DND-41 (cell line): ENCODE measurements at regions not wholly inside any gene's neighbourhood (a gene's known extent, or its start where the extent isn't known, plus 50 kb on each side); places are given as distances from the start of the nearest gene placed in this dataset.
A peak's percentile ranks its signal among the peaks of the same experiment; 100 is the strongest.

Experiments
- ATAC-seq: fragments of 200-7000 bp; cut with Tn5 transposase; 3 replicates; pipeline ENCODE4 v1.9.1; 2021; ENCODE audit warnings: low read depth; ENCODE audit not compliant: insufficient read depth
- DNase-seq: peaks from one replicate; pipeline ENCODE4 v3.0.0-alpha.2; 2020
- H2AFZ ChIP-seq: 2 replicates; pipeline ENCODE4 v1.6.0; 2012; ENCODE audit warnings: low read depth, low read length
- H3K27ac ChIP-seq: 2 replicates; pipeline ENCODE4 v1.5.1; 2012; ENCODE audit warnings: low read length, inconsistent platforms
- H3K27me3 ChIP-seq: fragments of 200-600 bp; sonication (generic); 2 replicates; pipeline ENCODE4 v1.6.0; 2012; ENCODE audit warnings: low read length, mild to moderate bottlenecking, inconsistent platforms; ENCODE audit not compliant: insufficient read depth, poor library complexity
- H3K36me3 ChIP-seq: 2 replicates; pipeline ENCODE4 v1.5.1; 2012; ENCODE audit warnings: low read length, inconsistent platforms; ENCODE audit not compliant: insufficient read depth
- H3K4me1 ChIP-seq: 2 replicates; pipeline ENCODE4 v1.5.1; 2012; ENCODE audit warnings: mild to moderate bottlenecking, low read length; ENCODE audit not compliant: insufficient read depth
- H3K4me2 ChIP-seq: 2 replicates; pipeline ENCODE4 v1.6.0; 2012; ENCODE audit warnings: mild to moderate bottlenecking, moderate library complexity, low read length, inconsistent platforms; ENCODE audit not compliant: insufficient read depth
- H3K4me3 ChIP-seq, 2 experiments: fragments of 200-600 bp in 1 of 2; shearing (Covaris generic) in 1 of 2; 2 replicates each; pipeline ENCODE4 v1.5.1; 2012 to 2016; ENCODE audit warnings: inconsistent platforms in 2 of 2, low read length in 2 of 2, mild to moderate bottlenecking in 2 of 2, low read depth in 1 of 2, moderate library complexity in 1 of 2
- H3K79me2 ChIP-seq: 2 replicates; pipeline ENCODE4 v1.6.0; 2012; ENCODE audit warnings: low read length, inconsistent platforms; ENCODE audit not compliant: insufficient read depth
- H3K9ac ChIP-seq: 2 replicates; pipeline ENCODE4 v1.6.0; 2012; ENCODE audit warnings: low read depth, mild to moderate bottlenecking, inconsistent platforms, low read length, moderate library complexity
- H3K9me3 ChIP-seq: 2 replicates; pipeline ENCODE4 v1.5.1; 2012; ENCODE audit warnings: low read length, moderate library complexity, mild to moderate bottlenecking, inconsistent platforms; ENCODE audit not compliant: insufficient read depth, severe bottlenecking
- H4K20me1 ChIP-seq: 2 replicates; pipeline ENCODE4 v1.6.0; 2012; ENCODE audit warnings: low read length; ENCODE audit not compliant: insufficient read depth
- CTCF ChIP-seq: IDR thresholded peaks from 2 replicates; pipeline ENCODE4 v1.5.1; 2012; ENCODE audit warnings: borderline replicate concordance, low read length, moderate library complexity, mild to moderate bottlenecking; ENCODE audit not compliant: poor library complexity, severe bottlenecking; ENCODE audit errors: extremely low read depth
- EZH2 ChIP-seq: IDR thresholded peaks from 3 replicates; pipeline ENCODE4 v1.6.1; 2012; ENCODE audit warnings: borderline replicate concordance, low read depth, mild to moderate bottlenecking, moderate library complexity, low read length, inconsistent platforms; ENCODE audit not compliant: severe bottlenecking

GRCh38 chr10:36383349-36383748, 741.3 kb upstream of the FZD8 start:
- peaks cover 13% of the 10 kb centered on the region for H3K4me1 ChIP-seq
- H3K4me3 ChIP-seq: no peak overlapping the region
- H3K36me3 ChIP-seq: no peaks in the 10 kb centered on the region
- H3K4me2 ChIP-seq: no peak overlapping the region
- H2AFZ ChIP-seq: peak overlapping the region; percentile 53
- no peak overlapping the region for H3K9ac ChIP-seq
- peaks cover 6% of the 10 kb centered on the region for H3K9me3 ChIP-seq
- H4K20me1 ChIP-seq: no peaks in the 10 kb centered on the region
- DNase-seq: no peak
- ATAC-seq: peak; percentile 40; the same call in 2 of the 3 replicates
- no peaks in the 10 kb centered on the region for H3K79me2 ChIP-seq
- H3K27me3 ChIP-seq: no peaks in the 10 kb centered on the region
- H3K27ac ChIP-seq: peak overlapping the region; percentile 53
- no peak for TF ChIP-seq CTCF
- TF ChIP-seq EZH2: no peak

GRCh38 chr10:36381748-36382147, 739.7 kb upstream of the FZD8 start:
- Histone ChIP-seq H2AFZ (no peak overlapping the region), H3K27ac (no peak overlapping the region), H3K4me2 (no peak overlapping the region), H3K36me3 (no peaks in the 10 kb centered on the region), H4K20me1 (no peaks in the 10 kb centered on the region), H3K79me2 (no peaks in the 10 kb centered on the region), H3K9me3 (peaks cover 6% of the 10 kb centered on the region), H3K4me1 (peaks cover 13% of the 10 kb centered on the region), H3K4me3 (no peak overlapping the region), H3K9ac (no peak overlapping the region), H3K27me3 (no peaks in the 10 kb centered on the region)
- ATAC-seq (no peak), DNase-seq (no peak)
- TF ChIP-seq EZH2 (no peak), CTCF (no peak)

GRCh38 chr10:36380538-36380937, 738.4 kb upstream of the FZD8 start:
- Histone ChIP-seq H3K79me2 (no peaks in the 10 kb centered on the region), H3K9me3 (peaks cover 6% of the 10 kb centered on the region), H4K20me1 (no peaks in the 10 kb centered on the region), H3K4me2 (no peak overlapping the region), H3K9ac (no peak overlapping the region), H3K27ac (no peak overlapping the region), H3K4me1 (peaks cover 13% of the 10 kb centered on the region), H3K4me3 (no peak overlapping the region), H3K27me3 (no peaks in the 10 kb centered on the region), H3K36me3 (no peaks in the 10 kb centered on the region), H2AFZ (no peak overlapping the region)
- no peak for ATAC-seq
- TF ChIP-seq CTCF: no peak
- TF ChIP-seq EZH2: no peak
- DNase-seq: no peak

GRCh38 chr10:36375107-36375506, 733.0 kb upstream of the FZD8 start:
- Histone ChIP-seq H3K36me3 (no peaks in the 10 kb centered on the region), H3K4me1 (no peaks in the 10 kb centered on the region; the same call in 1 of the 2 replicates), H3K27me3 (no peaks in the 10 kb centered on the region), H4K20me1 (no peaks in the 10 kb centered on the region), H3K79me2 (no peaks in the 10 kb centered on the region), H3K4me2 (no peak overlapping the region), H2AFZ (no peak overlapping the region), H3K27ac (no peak overlapping the region), H3K9me3 (peaks cover 8% of the 10 kb centered on the region), H3K9ac (no peak overlapping the region), H3K4me3 (no peak overlapping the region)
- DNase-seq (no peak), ATAC-seq (no peak)
- TF ChIP-seq EZH2: no peak
- TF ChIP-seq CTCF: no peak
